ENCODE measurements at regions not wholly inside any gene's neighbourhood (a gene's known extent, or its start where the extent isn't known, plus 50 kb on each side); places are given as distances from the start of the nearest gene placed in this dataset.

- in situ Hi-C loops (cut with MboI; ENCODE audit: low sequenced_read_pairs, unreplicated experiment) = no loop called here
- DNase-seq (ENCODE audit: low spot score) = no peak
- no peak for TF ChIP-seq CTCF (IDR thresholded peaks at IDR 0.05; ENCODE audit: borderline replicate concordance, control extremely low read depth, extremely low read depth, insufficient read depth, missing control alignments)
Measured at GRCh38 chr11:115740324-115740723, 236.1 kb upstream of the CADM1 start.

- DNase-seq (ENCODE audit: low spot score) = no peak
- in situ Hi-C loops (cut with MboI; ENCODE audit: low sequenced_read_pairs, unreplicated experiment) = no loop called here
- TF ChIP-seq CTCF (IDR thresholded peaks at IDR 0.05; ENCODE audit: borderline replicate concordance, control extremely low read depth, extremely low read depth, insufficient read depth, missing control alignments) = no peak
Measured at GRCh38 chr11:115739878-115740277, 235.7 kb upstream of the CADM1 start.

GRCh38 chr11:115739146-115739545 lies 234.9 kb upstream of the CADM1 start:
- in situ Hi-C loops (cut with MboI; ENCODE audit: low sequenced_read_pairs, unreplicated experiment) = no loop called here
- no peak for DNase-seq (ENCODE audit: low spot score)
- TF ChIP-seq CTCF (IDR thresholded peaks at IDR 0.05; ENCODE audit: borderline replicate concordance, control extremely low read depth, extremely low read depth, insufficient read depth, missing control alignments) = no peak

- in situ Hi-C loops (cut with MboI; ENCODE audit: low sequenced_read_pairs, unreplicated experiment) = no loop called here
- DNase-seq (ENCODE audit: low spot score) = no peak
- TF ChIP-seq CTCF (IDR thresholded peaks at IDR 0.05; ENCODE audit: borderline replicate concordance, control extremely low read depth, extremely low read depth, insufficient read depth, missing control alignments) = no peak
Measured at GRCh38 chr11:115737875-115738274, 233.7 kb upstream of the CADM1 start.

GRCh38 chr11:115736146-115736545 lies 231.9 kb upstream of the CADM1 start:
- in situ Hi-C loops (cut with MboI; ENCODE audit: low sequenced_read_pairs, unreplicated experiment) = no loop called here
- no peak for DNase-seq (ENCODE audit: low spot score)
- TF ChIP-seq CTCF (IDR thresholded peaks at IDR 0.05; ENCODE audit: borderline replicate concordance, control extremely low read depth, extremely low read depth, insufficient read depth, missing control alignments) = no peak

GRCh38 chr11:115724666-115725065 lies 220.5 kb upstream of the CADM1 start:
- no peak for DNase-seq (ENCODE audit: low spot score)
- in situ Hi-C loops (cut with MboI; ENCODE audit: low sequenced_read_pairs, unreplicated experiment) = no loop called here
- TF ChIP-seq CTCF (IDR thresholded peaks at IDR 0.05; ENCODE audit: borderline replicate concordance, control extremely low read depth, extremely low read depth, insufficient read depth, missing control alignments) = no peak

- DNase-seq (ENCODE audit: low spot score) = no peak
- TF ChIP-seq CTCF (IDR thresholded peaks at IDR 0.05; ENCODE audit: borderline replicate concordance, control extremely low read depth, extremely low read depth, insufficient read depth, missing control alignments) = no peak
- in situ Hi-C loops (cut with MboI; ENCODE audit: low sequenced_read_pairs, unreplicated experiment) = no loop called here
Measured at GRCh38 chr11:115722711-115723110, 218.5 kb upstream of the CADM1 start.

All from GM13976 (cell line).